HG03159 (cell line): ENCODE measurements at regions not wholly inside any gene's neighbourhood (a gene's known extent, or its start where the extent isn't known, plus 50 kb on each side); places are given as distances from the start of the nearest gene placed in this dataset.

Experiments used
- ATAC-seq: cut with Tn5 transposase; IDR thresholded peaks from one replicate; pipeline ENCODE4 v1.9.1; 2021; ENCODE audit warnings: mild to moderate bottlenecking, moderate library complexity; ENCODE audit not compliant: unreplicated experiment

DNA sequence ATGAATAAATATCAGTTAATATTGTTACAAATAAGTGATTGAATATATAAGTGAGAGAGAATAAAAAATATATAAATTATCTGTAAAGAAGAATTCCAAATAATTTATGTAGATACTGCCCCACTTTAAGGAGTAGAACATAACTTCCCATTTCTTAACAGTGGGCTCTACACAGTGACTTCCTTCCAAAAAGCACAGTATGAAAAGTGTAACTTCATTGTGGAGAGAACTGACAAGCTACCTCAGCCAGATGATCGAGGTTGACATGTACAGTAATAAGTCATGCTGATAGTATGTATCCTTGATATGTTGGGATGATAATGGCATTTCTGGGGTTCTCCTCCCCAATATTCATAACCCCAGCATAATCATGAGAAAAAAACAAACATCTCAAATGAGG, 191.9 kb upstream of the FN1 start:
- no peak for ATAC-seq

DNA sequence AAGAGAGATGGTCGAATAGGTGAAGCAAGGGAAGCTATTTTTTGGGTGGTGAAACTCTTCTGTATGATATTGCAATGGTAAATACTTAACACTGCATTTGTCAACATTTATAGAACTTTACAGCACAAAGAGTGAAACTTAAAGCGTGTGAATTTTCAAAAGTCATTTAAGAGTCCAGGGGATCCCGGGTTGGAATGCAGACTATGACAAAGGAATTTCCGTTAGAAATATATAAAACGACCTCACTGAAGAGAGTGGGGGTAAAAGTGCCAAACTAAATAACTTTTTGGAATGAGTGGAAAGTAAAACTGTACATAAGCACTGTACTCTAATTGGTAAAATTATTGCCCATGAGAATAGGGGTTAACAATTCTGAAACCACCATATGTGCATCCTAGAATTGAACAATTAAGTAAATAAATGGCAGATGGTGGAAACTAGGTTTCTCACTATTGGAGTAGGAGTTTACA, 191.0 kb upstream of the FN1 start:
- ATAC-seq = no peak

DNA sequence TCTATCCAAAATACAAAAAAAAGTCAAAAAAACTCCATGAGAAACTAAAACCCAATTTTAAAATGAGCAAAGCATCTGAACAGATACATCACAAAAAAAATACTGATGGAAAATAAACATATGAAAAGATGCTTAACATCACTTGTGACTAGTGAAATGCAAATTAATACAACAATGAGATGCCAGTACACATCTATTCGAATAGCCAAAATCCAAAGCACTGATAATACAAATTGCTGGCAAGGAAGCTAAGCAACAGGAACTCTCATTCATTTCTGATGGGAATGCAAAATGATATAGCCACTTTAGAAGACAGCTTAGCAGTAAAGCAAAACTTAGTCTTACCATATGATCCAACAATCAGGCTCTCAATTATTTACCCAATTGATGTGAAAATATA, 190.2 kb upstream of the FN1 start:
- ATAC-seq = no peak

DNA sequence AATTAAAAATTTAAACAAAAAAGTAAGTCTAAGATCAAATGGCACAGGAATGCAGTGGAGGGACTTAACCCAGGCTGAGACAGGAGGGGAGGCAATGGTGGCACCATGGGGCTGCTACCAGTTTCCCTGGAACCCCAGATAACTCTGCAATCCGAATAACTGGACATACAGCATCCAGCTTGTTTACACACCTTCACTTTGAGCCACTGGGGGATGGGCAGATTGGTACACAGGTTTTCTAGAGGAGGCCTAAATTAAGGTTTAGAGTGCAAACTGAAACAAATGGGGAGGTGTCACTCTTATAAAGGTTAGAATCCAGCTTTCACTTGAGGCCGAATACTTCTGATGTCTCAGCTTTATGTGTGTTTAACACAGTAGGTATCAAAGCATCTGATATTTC, 189.3 kb upstream of the FN1 start:
- ATAC-seq = no peak

DNA sequence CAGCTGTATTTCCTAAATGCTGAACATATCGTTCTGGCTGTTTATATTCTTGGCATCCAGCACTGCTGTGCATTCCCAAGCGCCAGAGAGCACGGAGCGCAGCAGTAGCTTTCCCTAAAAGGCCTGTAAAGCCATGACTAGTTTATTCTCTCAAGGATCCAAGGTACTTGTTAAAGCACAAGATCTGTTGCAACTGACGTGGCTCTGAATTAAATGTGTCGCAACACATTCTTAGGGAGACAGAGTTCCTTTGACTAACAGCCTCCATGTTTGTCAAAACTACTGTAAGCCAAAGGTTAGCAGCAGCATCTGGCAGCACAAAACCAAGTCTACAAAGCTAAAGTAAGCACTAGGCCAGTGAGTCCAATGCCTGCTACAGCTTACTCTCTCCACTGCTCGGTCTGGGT, 188.6 kb upstream of the FN1 start:
- no peak for ATAC-seq

DNA sequence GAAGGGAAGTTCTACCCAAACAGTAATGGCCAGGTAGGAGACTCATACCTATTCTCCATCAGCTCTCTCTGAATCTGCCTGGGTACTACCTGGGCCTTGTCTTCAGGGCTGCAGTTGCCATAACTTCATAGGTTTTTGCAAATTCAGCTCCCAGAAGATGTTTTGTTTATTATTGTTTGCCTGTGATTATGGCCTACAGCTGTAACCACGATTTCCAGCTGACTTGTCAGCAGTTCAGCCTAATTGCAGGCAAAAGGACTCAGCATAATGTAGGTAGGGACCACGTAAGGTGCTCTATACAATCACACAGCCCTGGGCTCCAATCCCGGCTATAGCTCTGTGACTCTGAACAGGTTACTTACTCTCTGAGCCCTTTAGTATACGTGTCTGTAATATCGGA, 187.0 kb upstream of the FN1 start:
- ATAC-seq = no peak

DNA sequence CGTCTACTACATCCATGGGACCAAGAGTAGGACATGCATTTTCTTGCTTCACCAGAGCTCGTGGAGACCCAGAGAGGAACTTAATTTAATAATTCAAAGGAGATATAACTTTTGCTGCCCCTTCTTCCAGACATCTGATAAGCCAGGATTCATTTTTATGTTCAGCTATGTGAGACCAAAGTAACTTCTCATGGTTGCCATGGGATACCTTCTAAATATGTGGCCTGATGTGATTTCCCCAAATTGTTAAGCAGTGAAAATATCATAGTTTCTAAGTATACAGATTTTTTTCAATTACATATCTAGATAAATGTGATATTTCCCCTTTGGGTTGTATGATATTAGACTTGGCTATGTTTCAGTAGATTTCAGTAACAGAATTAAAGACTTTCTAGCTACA, 185.5 kb upstream of the FN1 start:
- ATAC-seq = no peak

DNA sequence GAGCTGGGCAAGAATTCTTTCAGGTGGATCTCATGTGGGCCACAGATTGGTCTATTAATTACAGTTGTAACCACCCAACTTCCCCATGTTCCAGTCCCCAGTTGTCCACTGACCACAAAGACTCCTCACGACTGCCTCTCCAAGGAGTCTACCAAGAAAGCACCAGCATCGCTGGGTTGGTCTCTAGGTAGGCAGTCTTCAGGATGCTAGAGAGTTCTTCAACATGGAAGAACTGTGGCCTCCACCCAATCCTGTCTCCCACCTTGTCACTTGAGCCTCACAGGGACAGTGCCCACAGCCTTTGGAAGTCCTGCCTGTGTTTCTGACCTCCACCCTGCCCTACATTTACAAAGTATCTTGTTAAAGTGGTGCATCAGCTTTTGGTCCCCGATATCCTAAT, 184.7 kb upstream of the FN1 start:
- ATAC-seq = no peak

DNA sequence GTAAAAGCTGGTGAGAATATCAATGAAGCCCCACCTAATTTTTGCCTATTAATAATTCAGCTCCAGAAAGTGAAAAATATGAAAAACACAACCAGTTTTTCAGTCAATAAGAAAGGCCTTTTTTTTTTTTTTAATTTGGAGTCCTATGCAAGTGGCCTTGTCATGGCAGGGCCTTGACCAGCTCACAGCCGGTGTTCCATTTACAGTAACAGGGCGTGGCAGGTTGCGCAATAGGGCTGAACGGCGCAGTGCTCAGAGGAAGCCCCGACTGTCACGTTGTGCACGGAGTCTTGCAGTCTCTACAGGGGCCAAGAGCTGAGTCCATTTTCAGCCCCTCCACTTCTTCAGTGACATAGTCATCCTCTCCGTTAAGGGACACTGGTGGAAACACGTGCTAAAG, 184.1 kb upstream of the FN1 start:
- no peak for ATAC-seq

DNA sequence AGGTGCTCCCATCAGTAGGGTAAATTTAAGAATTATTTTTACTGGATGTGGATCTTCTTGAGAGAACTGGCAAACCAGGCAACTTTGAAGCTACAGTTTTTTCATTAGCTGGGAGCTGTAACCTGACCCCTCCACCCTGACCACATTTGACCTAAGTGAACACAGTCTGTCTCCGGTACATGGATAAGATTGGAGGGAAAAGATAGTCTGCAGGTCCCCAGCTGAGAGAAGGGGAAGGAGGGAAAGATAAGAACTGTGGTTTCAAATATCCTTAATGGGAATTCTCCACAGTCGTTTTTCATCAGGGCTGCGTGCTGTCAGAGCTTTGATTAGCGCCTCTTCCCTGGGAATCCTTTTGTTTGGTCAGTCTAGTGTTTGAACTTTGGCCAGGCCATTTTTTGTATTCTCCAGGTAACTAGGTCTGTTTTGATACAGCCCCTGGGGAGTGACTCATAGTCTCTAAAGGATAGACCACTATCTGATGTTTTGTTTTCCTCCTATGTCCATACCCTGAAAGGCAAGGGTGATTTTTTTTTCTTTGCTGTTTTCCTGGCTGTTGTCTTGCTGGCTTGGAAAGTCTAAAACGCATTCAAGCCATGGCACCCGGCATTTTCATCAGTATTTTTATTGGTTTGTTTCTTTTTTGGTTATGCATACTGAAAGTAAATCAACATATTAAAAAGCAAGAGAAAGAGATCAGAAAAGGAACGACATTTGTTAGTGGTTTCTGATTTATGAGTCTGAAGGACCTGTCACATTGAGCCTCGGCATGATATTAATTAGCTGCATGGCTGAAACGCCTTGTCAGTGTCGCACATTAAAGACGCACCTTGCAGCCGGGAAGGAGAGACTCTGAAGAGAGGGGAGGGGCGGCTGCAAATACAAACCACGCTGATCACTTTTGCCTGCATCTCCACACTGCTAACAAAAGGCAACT, 183.4 kb upstream of the FN1 start:
- no peak for ATAC-seq

DNA sequence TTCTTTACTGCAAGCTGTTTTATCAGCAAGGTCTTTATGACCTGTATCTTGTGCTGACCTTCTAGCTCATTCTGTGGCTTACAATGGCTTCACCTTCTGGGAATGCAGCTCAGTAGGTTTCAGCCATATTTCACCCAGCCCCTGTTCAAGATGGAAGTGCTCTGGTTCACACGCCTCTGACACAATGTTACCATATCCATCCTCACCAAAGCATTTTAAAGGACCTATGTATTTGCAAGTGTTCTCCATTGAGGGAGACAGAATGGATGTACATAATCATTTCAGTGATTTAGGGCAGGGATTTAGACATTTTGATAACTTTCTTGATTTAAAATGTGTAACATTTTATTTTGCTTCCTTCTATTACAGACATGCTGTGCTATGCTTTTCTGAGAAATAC, 182.3 kb upstream of the FN1 start:
- no peak for ATAC-seq

DNA sequence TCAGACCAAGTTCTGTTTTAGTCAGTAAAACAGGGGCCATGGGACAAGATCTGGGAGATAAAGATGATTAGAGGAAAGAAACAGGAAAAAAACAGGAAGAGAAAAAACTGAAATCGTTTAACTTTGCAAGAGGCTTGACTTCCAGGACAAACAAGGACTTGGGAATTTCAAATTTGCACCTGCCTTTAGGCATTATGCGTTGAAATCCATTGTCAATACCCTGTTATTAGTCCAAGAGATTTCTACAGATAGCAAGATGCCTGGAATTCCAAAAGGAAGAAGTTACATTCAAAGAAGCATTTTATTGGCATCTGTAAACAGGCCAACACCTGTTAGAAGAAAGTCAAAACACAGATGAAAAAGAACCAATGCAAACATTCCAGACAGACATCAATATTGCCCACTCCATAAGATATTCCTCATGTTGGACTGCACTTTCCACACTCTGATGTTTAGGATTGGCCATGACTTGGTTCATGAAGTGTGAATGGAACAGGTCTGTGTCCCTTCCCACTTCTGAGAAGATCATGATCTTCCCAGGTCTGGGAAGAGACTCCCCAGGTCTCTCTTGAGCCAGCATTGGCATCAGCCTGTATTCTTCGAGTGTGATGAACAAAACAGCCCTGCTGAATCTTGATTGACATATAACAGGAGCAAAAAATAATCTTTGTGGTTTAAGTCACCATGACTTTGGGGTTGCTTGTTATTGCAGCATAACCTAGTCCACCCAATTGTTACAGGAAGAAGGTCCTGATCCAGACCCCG, 181.4 kb upstream of the FN1 start:
- no peak for ATAC-seq

DNA sequence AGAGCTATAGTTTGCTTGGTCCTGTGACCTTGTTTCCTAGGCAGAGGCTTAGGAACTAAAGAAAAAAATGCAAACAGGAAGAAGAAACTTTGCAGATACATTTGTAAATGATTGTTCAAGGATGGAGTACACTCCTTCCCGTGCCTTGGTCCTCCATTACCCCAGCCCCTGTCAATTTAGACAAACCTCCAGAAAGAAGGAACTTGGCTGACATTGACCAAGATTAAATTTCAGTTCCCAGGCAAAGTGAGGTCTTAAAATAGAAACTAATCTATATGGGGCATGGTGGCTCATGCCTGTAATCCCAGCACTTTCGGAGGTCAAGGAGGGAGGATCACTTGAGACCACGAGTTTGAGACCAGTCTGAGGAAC, 179.9 kb upstream of the FN1 start:
- ATAC-seq = no peak

DNA sequence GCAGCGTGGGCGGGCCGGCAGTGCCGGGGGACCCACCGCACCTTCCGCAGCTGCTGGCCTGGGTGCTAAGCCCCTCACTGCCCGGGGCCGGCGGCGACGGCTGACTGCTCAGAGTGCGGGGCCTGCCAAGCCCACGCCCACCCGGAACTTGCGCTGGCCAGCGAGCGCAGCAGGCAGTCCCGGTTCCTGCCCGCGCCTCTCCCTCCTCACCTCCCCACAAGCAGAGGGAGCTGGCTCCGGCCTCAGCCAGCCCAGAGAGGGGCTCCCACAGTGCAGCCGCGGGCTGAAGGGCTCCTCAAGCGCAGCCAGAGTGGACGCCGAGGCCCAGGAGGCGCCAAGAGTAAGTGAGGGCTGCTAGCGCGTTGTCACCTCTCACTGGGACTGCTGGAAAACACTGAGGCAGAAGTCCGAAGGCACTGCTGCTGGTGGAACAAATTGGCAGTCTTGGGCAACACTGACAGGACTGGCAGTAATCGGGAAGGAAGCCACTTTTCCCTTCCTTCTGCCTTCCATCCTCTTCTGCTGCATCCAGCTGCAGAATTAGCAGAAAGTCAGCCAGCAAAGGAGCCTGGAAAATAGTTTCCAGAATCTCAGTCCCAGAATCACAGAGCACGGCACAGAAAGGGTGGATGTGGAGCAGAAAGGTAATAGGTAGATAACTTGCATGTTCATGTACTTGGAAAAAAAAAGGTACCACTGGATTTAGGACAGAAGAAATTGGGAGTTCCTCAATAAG, 179.4 kb upstream of the FN1 start:
- no peak for ATAC-seq

DNA sequence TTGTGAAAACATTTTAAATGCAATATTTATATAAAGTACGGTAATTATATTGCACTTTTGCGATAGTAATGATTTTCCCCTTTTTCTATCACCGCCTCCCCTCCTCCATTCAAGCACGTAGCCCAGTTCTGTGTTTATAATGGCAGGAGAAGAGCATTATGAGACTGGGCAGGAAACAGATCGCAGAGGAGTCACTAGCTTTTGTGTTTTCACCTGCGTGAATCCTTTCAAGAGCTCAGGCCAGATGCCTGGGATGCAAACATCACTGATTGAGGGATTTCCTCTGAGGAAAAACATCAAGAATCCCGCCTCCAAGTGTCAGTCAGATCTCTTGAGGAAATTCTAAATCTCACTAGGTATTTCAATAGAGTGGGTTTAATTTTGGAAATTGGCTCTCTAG, 178.4 kb upstream of the FN1 start:
- ATAC-seq = no peak

DNA sequence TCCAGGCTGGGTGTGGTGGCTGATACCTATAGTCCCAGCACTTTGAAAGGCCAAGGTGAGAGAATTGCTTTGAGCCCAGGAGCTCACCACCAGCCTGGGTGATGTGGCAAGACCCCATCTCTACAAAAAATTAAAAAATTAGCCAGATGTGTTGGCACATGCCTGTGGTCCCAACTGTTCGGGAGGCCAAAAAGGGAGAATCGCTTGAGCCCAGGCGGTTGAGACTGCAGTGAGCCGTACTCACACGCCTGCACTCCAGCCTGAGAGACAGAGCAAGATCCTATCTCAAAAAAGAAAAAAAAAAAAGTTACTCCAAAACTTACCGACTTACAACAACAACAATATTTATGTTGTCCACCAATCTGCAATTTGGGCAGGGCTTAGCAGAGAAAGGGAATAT, 178.0 kb upstream of the FN1 start:
- ATAC-seq = no peak

DNA sequence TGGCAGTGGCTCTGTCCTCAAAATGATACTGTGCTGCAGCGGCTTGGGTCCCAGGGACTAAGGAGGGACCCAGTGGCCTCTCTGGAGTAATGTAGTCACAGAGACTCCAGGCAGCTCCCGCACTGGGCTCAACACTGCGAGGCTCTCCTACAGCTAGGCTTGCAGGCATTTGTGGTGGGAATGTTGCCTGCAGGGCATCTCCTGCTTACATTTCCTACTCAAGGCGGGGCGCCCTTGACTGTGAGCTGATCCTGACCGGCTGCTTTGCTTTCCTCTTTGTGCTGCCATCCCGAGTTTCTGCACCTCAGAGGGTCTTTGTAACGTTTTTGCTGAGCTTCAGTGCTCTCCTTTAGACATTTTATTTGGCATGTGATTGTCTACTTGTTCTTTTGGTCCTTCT, 177.4 kb upstream of the FN1 start:
- ATAC-seq = no peak

DNA sequence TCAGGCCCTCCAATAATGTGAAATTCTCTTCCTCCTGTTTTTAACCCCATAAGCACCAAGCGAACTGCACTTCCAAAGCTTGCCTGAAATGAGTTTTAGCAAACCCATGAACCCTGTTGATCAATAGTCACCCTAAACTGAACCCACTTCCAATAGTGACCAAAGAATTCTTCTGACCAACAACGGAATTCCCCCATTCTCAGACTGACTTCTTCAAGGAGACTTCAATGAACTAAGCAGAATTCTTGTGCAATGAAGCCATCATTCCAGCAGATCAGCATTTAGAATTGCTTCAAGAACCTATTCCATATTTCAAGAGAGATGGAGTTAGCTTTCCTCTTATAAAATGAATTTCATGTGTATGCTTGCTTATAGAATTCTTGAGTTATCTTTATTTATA, 176.9 kb upstream of the FN1 start:
- no peak for ATAC-seq

DNA sequence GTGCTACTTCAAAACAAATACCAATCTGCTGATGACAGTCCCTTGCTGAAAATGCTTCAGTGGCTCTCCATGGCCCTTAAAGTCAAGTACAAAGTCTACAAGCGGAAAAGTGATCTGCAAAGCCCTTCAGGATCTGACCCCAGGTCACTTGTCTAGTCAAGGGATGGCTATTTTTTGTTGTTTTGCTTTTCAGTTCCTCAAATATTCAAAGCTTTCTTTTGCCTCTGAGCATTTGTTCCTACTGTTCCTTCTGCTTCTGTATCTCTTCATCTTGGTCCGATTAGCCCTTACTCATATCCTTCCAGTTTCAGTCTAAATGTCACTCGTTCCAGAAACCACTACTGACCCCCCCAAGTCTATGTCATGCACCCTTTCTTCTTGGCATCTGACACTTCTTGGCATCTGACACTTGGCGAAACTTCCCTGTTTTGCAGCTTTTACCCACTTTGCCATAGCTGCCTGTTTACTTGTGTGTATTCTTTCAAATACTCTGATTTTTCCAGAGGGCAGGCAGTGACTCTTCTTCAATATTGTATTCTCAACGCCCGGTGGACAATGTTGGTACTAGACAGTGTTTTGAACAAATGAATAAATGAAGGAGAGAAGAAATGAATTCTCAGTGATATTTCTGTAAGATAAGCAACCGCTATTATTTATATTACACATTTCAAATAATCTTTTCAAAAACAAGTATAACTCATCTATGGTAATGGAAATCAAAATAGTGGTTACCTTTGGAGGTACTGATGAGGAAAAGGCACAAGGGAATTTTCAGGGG, 175.9 kb upstream of the FN1 start:
- ATAC-seq = peak; percentile 56

DNA sequence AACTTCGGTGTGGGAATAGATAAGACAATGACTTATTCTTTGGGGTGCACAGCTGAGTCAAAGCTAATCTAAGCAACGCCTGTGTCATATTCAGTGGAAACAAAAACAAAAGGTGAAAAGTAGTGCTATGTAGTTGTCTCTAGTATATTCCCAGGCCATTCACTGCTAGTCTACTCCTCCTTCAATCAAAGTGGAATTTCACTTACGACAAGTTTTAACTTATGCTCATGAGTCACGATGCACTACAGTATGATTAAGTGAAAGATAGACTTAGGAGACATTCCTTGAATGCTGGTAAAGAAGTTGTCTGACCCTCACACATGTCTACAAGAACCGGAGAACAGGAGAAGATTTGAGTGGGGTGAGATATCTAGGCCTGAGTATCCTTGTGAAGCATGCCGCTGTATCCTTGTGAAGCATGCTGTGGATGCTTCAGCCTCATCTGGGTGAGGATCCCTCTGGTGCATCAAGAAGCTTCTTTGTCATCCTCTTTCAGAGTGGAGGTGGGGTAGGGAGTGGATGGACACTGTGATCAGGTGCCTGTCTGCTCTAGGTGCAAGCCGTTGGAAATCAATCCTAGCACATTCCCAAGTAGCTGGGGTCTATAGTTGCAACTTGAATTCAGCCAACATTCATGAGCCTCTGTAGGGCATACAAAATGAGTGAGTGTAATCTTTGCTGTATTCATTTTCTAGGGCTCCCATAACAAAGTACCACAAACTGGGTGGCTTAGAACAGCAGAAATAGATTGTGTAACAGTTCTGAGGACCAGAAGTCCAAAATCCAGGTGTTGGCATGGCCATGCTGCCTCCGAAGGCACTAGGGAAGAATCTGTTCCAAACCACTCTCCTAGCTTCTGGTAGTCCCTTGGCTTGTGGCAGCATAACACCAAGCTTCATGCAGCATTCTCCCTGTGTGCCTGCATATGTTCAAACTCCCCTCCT, 173.5 kb upstream of the FN1 start:
- no peak for ATAC-seq
